Hippocampal formation (tissue), 2 donors: ENCODE measurements at regions not wholly inside any gene's neighbourhood (a gene's known extent, or its start where the extent isn't known, plus 50 kb on each side); places are given as distances from the start of the nearest gene placed in this dataset.

Experiments
- DNase-seq, 2 donors: peaks; one replicate each; lab custom pipeline; 2025; lab: John Stamatoyannopoulos, UW

DNA sequence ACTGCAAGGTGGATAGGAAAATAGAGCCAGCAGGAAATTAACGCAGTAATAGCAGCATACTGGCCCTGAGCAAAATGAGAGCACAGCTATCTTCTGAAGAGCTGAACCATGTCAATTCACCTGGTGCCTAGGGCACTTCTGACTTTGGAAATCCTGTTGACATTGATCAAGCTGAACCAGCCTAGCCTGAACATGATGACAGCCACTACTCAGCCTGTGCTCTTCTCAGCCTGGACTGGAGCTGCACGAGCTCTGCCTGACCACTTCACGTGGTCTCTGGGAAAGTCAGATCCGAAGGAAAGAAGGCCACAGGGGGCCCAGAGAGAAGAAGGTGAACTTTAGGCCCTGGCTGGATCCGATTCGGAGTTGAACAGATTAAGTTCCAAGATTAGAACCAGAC is 421.9 kb downstream of the LPIN1 start:
- DNase-seq = no peak

DNA sequence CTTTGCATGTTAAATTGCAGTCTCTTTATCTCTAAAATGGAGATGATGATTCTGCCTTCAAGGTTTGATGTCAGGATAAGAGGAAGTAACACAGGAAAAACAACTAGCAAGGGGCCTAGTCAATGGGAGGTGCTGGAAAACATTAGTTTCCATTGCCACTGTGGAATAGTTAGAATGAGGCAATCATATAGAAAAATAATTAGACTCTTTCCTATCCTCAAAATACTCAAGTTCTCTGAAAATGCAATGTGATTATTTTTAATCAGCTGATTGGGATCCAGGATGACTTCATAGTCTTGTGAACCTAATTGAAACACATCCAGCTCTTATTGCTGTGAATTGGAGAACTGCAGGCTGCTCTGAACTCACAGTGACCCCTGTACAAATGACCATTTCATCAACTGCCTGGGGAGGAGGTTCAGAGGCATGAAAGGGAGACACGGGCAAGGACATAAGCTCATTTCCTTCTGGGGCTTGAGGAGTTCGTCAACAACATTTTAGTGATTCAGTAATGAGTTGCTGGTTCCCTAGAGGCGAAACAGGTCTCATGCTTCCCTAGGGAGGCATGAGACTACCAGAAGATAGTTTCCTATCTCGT is 422.5 kb downstream of the LPIN1 start:
- no peak for DNase-seq

DNA sequence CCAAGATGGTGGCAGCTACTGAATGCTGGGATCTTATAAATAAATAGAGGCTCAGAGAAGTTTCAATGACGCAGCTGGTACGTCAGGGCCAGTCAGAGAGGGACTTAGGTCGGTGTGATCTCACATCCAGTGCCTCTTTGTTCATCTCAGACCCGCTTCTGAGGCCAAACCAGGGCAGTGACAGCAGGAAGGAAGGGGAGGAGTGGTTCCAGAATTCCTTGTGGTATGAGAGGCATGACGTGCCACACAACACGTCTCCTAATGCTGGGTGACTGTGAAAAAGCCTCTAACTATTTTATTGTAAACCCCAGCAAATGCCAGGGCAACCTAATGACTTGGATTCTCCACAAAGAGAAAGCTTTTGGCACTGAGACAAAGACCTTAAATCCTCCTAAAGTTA is 423.3 kb downstream of the LPIN1 start:
- no peak for DNase-seq

DNA sequence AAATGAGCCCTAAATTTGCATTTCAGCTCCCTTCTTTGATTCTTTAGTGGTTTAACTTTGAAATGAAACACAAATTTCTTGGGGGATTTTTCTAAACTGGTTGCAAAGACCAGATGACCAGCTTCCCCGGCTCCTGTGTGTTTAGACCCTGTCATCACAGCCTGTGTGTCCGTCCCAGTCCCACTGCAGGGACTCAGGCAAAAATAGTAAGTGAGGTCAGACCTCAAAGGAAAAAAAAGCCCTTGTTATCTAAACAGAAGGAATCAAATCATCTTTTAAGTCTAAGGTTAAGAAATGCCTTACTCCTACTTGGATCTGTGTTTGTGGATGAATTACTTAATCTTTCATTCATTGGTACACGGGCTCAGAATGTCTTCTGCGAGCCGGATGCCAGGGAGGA is 423.7 kb downstream of the LPIN1 start:
- DNase-seq = no peak

DNA sequence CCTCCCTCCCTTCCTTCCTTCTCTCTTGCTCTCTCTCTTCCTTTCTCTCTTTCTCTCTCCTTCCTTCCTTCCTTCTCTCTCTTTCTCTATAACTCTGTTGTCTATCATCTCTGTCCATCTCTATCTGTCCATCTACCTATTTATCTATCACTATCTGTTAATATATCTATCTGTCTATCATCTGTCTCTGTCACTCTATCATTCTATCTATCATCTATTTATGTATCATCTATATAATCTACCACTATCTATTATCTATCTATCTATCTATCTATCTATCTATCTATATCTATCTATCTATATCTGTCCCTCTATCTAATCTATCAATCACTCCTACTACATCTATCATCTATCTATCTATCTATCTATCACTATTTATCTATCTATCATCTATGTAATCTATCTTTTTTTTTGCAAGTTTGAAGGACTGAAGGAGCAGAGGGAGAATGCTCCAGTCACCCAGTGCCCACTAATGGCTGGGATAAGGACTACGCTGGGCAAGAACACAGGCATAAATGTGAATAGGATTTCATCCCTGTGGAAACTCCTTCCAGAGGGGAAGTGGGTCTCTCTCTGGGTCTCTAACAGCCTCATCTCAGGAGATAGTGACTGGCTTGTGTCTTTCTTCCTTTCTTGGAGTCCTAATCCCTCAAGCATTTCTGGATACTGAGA is 427.0 kb downstream of the LPIN1 start:
- DNase-seq = no peak

DNA sequence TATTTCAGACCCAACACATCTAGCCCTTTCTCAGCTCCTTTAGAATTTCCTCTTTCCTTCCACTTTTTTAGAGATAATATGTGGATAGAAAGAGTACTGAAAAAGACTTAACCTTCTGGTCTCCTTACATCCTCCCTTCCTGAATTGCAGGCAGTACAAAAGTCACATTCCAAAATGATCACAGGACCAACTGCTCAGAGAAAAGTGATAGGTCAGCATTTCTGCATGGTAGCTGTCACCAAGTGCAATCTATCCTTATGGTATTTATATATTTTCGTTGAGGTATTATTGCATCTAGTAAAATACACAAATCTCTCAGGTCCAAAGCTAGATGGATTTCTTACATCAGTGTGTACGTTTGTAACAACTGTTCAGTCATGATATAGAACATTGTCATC is 427.5 kb downstream of the LPIN1 start:
- no peak for DNase-seq

DNA sequence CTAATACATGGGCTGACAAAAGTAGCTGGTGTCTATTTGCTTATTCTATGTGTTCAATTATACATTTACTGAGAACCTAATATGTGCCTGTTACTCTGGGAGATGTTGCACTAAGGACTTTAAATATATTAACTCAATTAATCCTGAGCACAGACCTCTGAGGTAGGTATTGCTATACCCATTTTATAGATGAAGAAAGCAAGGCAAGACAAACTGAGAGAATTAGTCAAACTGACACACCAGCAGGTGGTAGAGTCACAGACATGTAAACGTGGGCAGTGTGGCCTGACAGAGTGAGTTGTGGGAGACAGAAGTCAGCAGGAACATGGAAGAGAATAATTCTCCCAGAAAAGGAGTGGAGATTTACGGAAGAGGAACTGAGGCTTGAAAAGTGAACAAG is 428.9 kb downstream of the LPIN1 start:
- no peak for DNase-seq

DNA sequence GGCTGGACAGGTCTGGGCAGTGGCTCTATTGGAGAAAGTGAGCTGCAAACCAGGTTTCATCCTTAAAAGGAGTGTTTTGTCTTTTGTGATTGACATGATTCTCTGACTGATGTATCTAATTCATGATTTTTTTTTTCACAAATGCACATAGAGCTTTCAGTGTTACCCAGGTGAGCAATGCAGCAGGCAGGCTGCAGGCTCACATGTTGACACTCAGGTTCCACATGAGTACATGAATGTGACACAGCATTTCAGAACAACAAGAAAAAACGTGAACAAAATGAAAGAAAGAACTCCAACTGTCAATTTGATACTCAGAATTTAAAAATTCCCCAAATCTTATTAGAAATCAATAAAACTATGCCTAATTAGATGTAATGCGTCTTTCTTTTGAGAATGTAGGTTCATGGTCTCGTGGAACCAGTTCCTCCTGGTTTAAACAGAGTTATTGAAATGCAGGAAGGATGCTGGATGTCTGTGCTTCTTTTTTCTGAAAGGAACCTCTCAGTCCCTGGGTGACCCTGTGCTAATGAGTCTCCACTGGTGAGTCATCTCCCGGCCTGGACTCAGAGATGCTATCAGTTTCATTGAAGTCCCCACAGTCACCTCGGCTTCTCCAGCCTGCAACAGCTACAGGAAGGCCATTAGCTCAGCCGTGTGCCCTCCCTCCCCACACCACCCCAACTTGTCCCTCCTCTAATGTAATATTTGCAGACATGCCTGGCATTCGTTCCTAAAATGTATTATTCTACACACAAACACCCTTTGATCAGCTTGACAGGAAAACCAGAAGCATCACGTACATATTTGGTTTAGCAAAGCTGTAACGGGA is 430.4 kb downstream of the LPIN1 start:
- no peak for DNase-seq

DNA sequence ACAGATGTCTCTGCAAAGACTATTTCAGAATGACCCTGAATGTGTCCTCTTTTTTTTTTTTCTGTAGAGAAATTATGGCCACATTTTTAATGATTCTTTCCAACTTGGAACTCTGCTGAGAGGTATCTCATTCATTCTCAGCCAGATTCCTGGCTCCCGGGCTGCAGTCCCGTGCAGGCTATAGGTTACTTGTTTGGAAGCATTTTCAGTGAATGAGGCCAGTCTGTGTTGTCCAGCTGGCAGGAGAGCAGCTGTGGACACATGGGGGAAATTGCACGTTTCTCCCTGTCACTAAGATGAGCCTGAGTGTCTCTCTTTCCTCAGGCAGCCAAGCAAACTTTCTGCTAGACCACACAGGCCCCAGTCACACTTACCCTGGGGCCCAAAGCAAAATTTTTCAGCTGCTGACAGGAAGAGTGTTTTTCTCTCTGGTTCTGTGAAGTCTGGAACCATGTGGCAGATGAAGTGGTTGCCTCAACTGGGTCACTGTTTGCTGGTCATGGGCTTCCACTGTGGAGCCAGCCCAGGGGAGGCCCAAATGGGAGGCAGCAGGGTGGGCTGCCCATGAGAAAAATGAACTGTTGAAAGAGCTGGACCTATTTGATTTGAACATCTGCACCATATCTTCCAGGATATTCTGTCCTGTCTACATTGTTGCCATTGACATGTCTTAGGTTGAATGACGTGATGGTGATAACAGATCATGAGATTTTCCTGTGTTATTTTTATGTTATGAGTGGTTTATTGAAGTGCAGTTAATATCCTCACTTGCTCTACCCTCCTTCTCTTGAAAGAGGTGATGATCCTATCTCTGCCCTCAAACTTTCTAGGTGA is 431.2 kb downstream of the LPIN1 start:
- DNase-seq = no peak

DNA sequence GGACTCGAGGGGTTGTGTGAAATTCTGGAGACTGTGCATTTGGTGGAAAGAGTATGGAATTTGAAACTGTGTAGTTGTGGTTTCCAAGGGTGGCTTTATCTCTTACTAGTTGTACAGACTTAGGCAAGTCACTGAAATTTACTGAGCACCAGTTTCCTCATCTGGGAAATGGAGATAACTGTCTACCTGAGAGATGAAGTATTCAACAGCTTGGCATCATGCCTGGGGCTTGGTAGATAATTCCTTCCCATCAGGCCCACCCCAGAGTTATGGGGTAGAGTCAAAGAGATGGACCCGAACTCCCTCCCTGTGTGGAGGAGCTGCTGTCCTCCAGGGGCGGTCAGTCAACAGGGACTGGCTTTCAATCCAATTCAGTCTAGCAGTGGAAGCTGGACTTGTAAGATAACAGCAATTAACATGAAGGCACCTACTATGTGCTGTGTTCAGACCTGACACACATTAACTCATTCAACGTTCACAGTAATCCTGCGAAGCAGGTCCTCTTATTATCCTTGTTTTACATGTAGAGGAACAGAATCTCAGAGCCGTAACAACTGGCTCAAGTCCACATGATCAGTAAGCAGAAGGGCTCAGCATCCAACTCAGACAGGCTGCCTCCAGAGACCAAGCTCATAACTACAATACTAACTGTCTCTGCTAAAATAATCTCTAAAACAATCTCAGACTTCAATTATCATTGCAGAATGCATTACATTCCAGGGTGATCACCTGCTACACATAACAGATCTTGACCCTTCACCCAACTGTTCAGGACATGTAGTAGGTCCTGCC is 432.1 kb downstream of the LPIN1 start:
- DNase-seq = no peak

DNA sequence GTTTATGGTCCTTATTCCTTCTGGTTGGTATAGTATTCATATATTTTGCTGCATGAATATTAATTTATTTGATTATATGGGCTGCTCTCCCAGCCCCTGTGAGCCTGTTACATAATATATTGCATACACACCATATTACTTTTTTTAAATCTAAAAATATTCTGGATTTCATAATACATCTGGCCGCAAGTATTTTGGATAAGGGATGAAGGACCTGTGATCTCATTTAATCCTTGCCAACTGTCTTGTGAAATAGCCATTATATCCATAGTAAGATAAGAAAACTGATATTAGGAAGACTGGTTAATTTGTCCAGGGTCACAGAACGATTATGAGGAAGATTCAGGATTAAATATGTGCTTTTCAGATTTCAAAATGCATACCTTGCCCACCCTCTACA is 433.6 kb downstream of the LPIN1 start:
- DNase-seq = no peak

DNA sequence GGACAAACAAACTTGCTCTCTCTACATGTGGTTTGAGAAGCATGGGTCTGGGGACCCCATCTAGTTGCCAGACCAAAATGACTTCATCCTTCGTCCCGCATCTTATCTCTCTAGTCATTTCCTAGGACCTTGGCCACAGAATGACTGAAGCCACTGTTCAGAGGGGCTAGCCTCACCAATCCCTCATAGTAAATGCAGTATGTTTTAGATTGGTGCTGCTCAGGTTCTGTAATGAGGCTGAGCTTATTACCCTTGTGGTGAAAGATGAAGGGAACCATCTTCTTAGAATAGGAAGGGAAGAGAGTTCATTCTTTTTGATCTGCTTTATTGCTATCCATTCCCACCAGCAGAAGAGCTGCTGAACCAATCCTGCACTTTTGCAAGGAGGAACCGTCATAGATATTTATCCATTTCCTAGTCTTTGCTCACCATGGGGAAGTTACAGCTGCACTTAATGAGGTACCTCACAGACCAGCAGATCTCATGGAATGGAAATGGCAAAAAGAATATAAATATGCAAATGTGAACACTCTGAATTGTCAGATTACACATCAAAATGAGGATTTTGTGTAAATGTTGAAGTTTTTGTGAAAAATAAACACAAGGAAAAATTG is 436.7 kb downstream of the LPIN1 start:
- no peak for DNase-seq

DNA sequence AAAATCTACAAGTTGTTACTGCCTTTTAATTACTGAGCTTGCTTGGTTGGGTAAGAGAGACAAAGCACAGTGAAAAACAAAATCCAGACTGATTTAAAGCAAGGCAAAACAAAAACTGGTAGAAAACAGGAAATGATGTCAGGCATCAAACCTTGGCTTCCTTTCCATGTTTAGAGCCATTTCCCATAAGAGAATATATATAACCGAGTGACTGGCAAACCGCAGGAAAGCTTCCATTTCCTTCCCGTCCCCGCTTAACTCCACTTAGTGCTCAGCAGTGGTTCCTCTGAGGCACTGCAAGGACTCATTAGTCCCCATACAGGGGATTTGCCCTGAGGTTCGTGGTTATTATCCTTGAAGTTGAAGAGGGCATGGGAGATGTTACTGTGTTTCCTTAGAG is 446.3 kb downstream of the LPIN1 start:
- DNase-seq = no peak

DNA sequence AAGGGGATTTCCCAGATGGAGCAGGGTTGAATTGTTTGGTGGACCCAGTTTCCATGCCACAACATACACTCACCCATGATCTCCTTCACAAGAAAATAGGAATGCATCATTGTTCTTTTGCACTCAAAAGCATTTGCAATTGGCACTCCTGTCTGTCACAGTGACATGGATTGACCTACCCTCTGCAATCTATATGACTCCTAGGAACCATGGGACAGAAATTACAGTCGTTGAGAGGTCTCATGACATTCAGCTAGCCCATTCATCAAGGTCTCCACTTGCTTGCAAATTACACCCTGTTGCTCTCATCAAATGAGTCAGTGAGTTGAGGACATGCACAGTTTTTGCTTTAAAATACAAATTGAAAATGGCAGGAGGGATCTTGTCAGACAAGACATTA is 448.5 kb downstream of the LPIN1 start:
- DNase-seq = no peak

DNA sequence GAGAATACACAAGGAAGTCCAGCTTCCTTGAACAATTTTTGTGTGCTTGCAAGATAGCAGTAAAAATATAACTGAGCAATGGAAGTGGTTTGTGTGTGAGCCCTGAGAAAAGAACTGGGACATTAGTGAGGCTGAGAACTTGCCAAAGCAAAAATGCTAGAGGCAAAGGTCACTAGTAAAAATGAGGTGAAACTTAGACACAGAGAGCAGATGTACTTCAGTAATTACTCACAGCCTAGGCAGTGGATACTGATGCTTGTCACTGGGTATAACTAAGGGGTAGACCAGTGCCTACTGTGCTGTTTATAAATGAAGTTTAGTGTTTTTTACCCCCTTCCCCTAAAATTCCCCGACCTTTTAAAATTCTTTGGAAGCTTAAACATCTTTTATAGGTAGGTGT is 450.1 kb downstream of the LPIN1 start:
- no peak for DNase-seq

DNA sequence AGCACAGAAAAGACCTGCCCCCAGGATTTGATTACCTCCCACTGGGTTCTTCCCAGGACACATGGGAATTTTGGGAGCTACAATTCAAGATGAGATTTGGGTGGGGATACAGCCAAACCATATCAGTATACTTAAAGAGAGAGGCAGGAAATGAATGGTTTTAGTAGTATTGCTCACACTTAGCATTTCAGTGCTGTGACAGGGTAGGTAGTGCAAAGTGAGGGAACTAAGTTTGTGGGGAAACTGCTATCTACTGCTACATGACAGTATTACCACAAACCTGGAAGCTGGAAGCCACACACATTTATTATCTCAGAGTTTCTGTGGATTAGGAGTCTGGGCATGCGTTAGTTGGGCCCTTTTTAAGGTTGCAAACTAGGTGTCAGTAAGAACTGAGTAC is 450.7 kb downstream of the LPIN1 start:
- DNase-seq = no peak

DNA sequence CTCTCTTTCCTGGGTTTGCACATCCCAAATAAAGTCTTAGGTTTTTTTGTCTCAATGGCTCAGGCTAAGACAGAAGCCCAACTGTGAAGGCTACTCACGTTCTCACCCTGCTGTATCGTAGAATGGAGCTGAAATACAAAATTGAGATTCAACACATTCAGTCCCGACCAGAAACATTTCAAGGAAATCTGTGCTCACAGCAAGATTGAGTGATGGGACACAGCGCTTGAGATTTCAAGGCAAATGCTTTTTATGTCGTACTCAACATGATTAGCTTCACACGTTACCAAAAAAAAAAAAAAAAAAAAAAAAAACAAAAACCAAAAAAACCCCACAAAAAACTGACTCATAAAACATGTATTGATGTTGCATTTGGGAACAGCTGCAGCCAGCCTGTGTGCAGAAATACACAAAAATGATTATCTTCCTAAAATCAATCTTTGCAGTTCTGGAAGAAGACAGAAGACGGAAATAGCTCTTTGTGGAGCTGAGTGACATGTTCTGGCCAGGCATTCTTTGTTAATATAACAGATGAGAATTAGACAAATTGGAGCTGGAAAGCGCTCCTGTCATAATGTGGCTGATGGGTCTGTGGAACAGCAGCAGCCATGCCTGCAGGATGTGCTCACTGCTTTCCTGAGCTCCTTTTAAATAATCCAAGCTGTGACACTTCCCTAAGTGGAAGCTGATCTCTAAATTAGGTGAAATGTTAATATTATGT is 453.2 kb downstream of the LPIN1 start:
- DNase-seq = no peak

DNA sequence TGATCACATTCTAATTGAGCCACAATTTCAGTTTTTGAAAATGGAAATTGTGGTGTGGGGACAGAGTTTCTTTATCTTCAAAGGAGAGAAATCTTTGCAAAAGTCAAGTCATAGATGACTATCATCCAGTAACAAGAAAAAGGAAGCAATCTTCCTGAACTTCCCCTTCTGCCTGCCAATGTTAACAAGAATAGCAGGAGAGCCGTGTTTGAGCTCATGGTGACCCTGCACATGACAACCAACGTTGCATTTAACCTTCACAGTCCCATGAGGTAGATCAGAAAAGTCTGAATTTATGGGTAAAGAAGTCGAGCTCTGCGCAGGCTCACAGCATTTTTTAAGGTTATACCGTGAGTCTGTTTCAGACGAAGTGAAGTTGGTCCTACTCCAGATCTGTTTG is 454.9 kb downstream of the LPIN1 start:
- DNase-seq = no peak

DNA sequence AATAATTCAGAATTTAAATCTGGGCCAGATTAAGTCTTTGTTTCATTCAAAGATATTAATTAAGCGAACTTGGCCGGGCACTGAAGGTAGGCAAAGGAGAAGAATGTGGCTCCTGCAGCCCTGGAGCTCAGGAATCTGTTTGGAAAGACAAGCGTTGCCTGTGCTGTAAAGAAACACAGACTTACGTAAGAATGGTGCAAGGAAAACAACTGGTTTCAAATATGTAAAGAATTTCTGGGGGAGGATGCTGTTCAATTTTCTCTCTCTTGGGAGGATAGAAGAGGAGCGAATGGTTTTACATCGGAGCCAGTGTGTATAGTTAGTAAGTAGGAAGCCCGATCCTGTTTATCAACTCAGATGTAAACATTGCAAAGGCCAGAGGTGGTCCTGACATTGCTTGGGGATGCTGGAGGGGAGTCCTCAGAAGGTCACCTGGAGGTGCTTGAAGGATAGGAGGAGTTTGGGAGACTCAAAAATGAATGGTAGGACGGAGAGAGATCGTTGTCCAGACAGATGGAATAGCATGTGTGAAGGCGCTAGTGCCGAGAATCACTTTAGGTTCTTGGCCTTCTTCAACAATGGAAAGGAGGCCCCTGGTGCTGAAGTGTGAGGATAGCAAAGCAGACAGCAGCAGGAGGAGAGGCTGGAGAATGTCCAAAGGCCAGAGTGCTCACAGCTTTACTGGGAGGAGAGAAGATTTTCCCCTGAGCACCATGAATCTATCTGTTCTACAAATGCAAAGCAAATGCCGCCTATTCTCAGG is 456.1 kb downstream of the LPIN1 start:
- DNase-seq = no peak

DNA sequence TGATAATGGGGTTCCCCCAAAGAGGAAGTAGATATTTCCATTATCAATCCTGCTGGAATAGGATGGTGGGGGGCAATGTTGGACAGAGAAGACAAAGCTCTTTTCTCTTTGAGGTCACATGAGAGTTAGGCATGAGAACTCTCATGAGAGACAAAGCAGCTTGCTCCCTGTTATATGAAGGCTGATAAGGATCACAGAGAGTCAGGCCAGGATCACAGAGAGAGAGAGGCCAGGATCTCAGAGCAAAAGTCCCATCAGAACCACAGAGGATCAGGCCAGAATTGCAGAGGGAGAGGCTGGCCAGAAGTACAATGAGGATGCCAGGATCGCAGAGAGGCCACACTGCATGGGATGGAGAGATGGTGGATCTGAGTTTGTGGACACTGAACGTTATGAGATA is 457.1 kb downstream of the LPIN1 start:
- DNase-seq = no peak
